ENCODE measurements at regions not wholly inside any gene's neighbourhood (a gene's known extent, or its start where the extent isn't known, plus 50 kb on each side); places are given as distances from the start of the nearest gene placed in this dataset.

- TF ChIP-seq POLR2A (IDR thresholded peaks at IDR 0.05; ENCODE audit: borderline replicate concordance, extremely low read depth, insufficient read depth, insufficient read length) (no peak), POLR2AphosphoS5 (IDR thresholded peaks at IDR 0.05; ENCODE audit: low read depth, low read length) (no peak)
Observed at GRCh38 chr3:153484842-153485241, 322.8 kb downstream of the RAP2B start.

Measured in HCT116 (cell line).